ENCODE measurements at regions not wholly inside any gene's neighbourhood (a gene's known extent, or its start where the extent isn't known, plus 50 kb on each side); places are given as distances from the start of the nearest gene placed in this dataset.

- TF ChIP-seq CTCF (IDR thresholded peaks at IDR 0.05) (no peak), USF2 (IDR thresholded peaks at IDR 0.05; ENCODE audit: borderline replicate concordance, low read depth, low read length) (no peak), RFX5 (IDR thresholded peaks at IDR 0.05; ENCODE audit: low read length) (no peak), CHD2 (IDR thresholded peaks at IDR 0.05; ENCODE audit: low read length, partially characterized antibody) (no peak), FOSL2 (IDR thresholded peaks at IDR 0.05; ENCODE audit: borderline replicate concordance, low read depth) (no peak), EZH2phosphoT487 (IDR thresholded peaks at IDR 0.05; ENCODE audit: borderline replicate concordance, low read depth) (no peak), POLR2AphosphoS5 (IDR thresholded peaks at IDR 0.05; ENCODE audit: low read depth, low read length) (no peak)
These were observed 649.4 kb upstream of the KIRREL3 start for GRCh38 chr11:127649958-127650357.

All from SK-N-SH (cell line).